GM19455 (cell line): ENCODE measurements at regions not wholly inside any gene's neighbourhood (a gene's known extent, or its start where the extent isn't known, plus 50 kb on each side); places are given as distances from the start of the nearest gene placed in this dataset.
"Not testable (repeated sequence)": the region's sequence is repeated elsewhere in the genome, so short reads cannot be mapped to it uniquely, and the experiment has no call there.

Experiments used
- ATAC-seq: cut with Tn5 transposase; IDR thresholded peaks from one replicate; pipeline ENCODE4 v1.9.1; 2021; ENCODE audit not compliant: unreplicated experiment

DNA sequence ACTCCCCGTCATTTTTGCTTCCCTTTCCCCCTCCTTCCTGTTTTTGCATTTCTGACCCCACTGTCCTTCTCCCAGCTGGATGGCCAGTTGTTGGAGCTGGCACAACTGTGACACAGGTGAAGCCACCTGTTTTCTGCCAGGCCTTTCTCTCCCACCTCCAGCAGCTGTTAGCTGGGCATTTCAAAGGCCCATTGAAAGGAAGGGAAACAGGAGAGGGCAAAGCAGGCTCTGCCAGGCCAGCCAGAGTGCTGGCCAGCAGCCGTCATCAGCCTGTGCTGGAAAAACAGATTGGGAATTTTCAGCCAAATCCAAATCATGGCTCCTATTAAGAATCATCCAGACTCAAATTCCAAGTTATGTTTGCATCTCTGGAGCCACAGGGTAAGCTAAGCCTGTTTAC lies 155.2 kb upstream of the C2CD4B start:
- no peak for ATAC-seq

DNA sequence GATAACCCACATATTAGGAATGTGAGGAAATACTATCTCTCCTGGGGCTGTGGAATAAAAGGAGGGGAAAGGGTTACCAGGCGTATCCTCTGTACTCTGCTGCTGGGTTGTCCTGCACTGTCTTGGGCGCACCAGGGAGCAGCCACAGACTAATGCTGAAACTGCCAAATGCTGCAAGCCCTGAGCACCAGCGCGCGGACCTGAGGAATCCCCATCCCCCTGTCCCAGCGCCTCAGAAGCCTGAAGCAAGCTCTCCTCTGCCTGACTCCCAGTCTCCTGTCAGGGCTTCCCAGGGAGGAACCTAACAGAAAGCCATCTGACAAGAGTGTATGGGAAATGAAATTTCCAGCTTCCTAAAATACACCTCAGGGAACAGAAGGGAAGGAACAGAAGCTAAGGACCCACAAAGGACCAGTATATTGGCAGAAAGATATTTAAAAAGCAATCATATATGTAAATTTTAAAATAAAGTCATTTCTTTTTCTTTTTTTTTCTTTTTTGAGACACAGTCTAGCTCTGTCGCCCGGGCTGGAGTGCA lies 158.3 kb upstream of the C2CD4B start:
- no peak for ATAC-seq

GRCh38 chr15:62324382-62324781 lies 159.3 kb upstream of the C2CD4B start:
- no peak for ATAC-seq

DNA sequence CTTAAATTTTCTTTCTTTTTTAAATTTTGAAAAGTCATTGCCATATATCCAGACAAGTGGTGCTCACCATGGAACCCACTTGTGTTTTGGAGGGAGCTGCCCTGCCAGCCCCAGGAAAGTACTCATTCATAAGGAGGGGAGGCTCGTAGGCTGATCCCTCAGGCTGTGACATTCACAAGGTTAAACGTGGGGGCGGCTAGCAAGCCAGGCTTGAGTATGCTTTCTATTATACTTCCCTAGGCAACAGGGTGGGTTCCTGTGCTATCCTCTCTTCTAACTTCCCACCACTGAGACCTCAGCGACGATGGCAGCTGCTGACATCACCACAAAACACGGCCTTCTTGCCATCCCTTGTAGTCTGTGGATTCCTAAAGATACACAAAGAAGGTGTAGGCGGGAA lies 160.5 kb upstream of the C2CD4B start:
- ATAC-seq = no peak

DNA sequence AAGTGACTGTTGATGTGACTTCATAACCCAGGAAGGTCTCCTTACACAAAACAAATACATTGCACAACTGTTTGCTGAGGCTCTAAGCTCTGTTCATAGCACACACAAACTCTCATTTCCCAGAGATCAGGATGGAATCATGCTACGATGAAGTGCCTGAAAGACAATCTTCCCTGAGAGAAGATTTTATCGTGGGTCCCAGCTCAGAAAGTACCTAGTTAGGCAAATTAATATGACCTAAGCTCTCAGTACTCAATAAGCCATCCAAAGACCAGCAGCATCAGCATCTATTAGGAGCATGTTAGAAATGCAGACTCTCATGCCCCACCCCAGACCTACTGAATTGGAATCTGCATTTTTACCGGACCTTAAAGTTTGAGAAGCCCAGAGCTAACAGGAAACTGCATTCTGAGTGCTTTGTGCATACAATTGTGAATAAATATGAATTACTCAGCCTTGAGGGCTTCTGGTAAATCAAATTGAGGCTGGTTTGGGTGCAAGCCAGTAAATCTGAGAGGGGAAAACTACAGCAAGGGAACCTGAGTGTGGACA lies 161.5 kb upstream of the C2CD4B start:
- ATAC-seq = no peak

DNA sequence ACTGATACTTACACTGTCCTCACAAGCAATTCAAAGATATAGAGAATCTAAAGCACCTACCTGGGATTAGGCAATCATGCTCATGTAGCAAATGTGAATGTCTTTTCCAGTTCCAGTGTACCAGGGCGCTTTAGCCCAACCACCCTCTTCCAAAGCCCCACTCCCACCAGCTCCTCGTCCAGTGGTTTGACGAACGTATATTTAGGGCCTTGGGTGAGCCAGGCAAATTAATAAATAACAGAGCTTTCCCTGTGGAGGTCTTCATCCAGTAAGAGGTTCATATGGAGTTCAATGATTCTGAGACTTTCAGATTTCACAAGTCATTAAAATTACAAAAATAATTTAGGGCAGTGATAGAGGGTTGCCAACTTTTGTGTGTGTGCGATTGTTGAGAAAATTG lies 162.3 kb upstream of the C2CD4B start:
- no peak for ATAC-seq

DNA sequence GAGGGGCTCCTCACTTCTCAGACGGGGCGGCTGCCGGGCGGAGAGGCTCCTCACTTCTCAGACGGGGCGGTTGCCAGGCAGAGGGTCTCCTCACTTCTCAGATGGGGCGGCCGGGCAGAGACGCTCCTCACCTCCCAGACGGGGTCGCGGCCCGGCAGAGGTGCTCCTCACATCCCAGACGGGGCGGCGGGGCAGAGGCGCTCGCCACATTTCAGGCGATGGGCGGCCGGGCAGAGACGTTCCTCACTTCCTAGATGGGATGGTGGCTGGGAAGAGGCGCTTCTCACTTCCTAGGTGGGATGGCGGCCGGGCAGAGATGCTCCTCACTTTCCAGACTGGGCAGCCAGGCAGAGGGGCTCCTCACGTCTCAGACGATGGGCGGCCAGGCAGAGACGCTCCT lies 167.4 kb upstream of the C2CD4B start:
- not testable (repeated sequence) for ATAC-seq

DNA sequence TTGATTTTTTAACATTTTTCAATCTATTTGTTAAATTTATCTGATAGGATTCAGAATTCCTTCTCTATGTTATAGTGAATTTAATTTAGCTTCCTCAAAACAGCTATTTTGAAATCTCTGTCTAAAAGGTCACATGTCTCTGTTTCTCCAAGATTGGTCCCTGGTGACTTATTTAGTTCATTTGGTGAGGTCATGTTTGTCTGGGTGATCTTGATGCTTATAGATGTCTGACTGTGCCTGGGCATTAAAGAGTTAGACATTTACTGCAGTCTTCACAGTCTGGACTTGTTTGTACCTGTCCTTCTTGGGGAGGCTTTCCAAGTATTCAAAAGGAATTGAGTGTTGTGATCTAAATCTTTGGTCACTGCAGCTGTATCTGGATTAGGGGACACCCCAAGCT lies 169.5 kb upstream of the C2CD4B start:
- ATAC-seq = no peak

GRCh38 chr15:62337934-62338333 lies 172.8 kb upstream of the C2CD4B start:
- ATAC-seq = no peak

- no peak for ATAC-seq
Measured at GRCh38 chr15:62338497-62338896, 173.4 kb upstream of the C2CD4B start.

- no peak for ATAC-seq
Measured at GRCh38 chr15:62342959-62343358, 177.9 kb upstream of the C2CD4B start.

DNA sequence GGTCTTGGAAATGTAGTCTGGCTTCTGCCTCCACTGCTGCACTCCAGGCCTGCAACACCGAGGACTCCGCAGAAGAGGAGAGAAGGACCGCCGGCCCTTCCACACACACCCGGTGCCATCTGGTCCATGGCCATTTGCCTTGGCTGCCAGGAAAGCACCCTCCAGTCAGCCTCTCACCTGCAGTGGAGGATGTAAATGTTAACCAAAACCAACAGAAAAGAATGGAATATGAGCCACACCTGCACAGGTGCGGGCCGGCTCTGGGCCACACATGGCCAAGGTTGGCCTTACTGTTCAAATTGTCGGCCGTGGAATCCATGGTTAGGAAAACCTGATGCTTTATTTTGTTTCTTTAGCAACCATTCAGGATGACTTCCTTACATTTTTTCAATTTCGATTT lies 178.3 kb upstream of the C2CD4B start:
- no peak for ATAC-seq

DNA sequence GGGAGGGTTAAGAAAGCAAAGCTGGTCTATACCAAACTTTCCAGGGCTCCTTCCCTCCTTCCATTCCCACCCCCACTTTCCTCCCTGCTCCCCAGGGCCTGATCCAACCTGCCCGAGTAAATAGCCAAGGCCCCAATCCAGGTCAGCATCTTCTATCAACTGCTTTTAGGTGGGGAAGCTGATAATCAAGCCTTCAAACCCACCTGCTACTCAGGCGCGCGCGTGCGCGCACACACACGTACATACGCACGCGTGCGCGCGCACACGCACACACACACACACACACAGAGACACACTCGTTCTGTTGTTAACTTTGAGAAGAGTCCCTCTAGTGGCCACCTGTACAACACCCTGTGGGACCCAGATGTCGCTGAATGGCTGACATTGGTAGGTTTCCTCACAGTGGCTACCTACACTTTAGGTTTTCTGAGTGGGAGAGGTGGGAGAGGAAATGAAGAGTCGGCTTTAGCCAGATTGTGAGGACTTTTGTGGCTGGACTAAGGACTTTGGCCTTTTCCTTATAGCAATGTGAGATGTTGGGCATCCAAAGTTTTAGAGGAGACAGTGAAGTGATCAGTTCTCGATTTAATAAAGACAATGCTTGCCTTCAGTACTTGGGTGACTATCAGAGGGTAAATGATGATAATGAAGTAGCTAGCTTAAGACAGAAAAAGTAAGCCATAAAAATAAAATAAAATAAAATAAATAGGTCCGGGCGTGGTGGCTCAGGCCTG lies 179.9 kb upstream of the C2CD4B start:
- peak; percentile 75 for ATAC-seq

DNA sequence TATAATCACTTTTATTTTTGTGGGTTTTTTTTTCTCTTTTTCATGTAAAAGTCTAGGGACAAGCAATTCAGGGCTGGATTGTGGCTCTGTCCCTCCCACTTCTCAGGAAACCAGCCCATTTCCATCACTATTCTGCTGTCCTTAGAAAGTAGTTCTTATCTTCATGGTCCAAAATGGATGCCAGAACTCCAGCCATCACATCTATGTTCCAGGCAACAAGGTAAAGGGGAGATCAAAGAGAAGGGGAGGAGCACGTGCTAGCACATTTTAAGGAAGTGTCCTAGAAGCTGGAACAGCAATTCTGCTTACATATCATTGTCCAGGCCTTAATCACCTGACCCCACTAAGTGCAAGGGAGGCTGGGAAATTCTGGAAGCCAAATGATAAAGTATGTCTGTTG lies 181.1 kb upstream of the C2CD4B start:
- no peak for ATAC-seq

DNA sequence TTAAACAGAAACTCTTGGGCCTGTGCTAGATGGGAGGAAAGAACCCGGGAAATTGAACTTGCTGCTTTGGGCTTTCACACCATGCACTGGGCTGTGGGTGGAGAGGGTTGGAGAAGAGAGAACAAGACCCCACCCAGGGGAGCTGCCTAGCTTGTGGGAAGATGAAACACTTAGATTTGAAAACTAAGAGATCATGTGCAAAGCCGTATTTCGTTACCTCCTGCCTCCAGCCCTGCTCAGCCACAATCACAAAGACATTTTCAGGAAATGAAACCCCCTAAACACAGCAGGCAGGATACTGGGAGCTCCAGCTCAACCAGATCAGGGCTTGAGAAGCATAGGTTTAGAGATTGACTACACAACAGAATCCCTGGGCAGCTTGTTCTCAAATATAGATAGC lies 183.0 kb upstream of the C2CD4B start:
- no peak for ATAC-seq

DNA sequence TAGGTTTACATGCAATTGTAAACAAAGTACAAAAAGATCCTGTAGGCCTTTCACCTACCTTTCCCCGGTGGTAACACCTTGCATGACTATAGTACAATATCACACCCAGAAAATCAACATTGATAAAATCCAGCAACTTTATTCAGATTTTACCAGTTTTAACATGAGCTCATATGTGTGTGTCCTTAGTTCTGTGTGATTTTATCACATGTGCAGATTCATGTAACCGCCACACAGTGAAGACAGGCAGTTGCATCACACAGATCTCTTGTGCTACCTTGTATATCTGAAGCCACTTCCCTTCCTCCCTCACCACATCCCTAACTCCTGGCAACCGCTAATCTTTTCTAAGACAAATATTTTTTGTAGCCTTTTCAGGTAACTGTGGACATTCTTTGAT lies 183.5 kb upstream of the C2CD4B start:
- no peak for ATAC-seq

DNA sequence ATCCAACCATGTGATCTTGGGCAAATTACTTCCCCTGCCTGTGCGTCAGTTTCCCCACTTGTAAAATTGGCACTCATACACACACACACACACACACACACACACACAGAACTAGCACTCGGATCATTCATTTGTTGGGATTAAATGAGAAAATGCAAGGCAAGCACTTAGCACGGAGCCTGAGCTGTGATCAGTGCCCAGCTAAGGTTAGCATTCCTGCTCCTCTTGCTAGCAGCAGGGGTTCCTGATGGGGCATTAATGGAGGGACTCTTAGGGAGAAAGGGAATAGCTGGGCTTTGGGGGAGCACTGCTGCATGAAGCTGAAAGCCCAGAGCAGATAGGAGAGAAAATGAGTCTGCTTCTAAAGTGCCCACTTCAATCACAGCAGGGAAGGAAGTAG lies 187.7 kb upstream of the C2CD4B start:
- no peak for ATAC-seq

DNA sequence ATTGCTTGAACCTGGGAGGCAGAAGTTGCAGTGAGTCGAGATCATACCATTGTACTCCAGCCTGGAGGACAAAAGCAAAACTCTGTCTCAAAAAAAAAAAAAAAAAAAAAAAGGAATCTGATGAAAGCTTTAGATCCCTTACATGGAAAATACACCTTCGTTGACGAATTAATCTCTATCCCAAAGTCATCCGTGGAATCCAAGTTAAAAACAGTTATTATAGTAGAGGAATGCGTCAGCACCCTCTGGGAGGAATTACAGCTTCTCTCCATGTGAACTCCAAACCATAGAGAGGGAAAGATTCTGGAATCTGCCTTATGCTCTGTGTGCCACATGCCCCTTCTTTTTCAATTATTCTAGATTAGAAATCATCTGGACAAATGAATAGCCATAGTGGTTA lies 192.3 kb upstream of the C2CD4B start:
- no peak for ATAC-seq

DNA sequence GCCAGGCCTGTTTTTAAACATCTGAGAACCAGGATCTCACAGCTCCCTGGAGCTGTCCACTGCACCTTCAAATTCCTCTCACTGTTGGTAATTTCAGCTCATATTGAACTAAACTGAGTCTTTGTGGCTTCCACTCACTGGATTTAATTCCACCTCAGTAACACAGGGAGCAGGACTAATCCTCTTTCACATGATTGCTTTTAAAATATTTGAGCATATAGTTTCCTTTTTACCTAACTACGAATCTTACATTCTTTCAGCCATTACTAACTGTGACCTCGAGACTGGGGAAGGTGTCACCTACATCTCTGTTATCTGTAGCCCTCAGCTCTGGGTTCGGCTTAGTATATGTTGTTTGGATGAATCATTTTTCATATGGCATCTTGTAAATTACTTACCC lies 194.3 kb upstream of the C2CD4B start:
- no peak for ATAC-seq

DNA sequence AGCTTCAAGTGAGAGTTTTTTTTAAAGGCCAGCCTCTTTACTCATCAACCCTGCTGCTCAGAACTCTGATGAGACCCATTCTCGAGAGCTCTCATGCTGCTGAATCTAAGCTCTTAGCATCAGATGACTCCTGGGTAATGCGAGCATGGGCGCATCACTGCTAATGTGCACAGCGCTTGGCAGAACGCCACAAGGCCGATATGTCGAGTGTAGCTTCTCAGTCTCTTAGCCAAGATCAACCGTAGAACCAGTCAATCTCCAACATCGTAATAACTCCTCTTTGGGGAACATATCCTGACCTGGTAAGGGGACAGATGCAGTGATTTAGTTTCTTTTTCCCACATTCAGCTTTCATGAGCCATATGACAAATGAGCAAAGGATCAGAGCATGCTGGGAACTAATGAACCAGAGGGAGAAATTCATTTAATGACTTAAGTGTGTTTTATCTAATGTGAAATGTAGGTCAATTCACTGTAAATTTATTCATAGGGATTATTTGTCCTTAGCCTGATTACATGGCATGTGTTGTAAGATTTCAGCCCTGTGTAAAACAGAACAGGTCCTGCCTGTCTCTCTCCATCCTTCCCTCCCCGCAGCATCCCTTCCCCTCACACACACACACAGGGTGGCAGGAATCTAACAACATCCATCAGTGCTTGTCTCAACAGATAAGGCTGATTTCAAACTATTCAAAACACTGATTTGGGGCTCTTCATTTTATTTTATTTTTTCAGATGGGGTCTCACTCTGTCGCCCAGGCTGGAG lies 195.4 kb upstream of the C2CD4B start:
- no peak for ATAC-seq

DNA sequence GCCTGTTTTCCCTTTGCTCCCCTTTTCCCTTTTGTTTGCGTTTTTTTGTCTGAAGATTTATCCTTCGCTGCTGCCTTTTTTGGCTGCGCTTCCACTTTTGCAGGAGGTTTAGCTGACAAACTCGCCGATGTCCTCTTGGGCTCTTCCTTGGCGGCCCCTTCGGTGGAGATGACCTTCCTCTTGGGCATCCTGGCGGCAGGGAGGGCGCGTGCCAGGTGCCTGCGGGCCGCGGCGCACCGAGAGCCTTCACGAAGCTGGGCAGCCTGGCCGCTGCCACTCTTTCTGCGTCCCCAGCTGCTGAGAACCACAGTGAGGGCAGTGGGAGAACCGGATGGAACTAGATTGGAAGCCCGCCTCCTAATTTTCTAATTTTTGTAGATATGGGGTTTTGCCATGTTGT lies 197.1 kb upstream of the C2CD4B start:
- ATAC-seq = no peak

GRCh38 chr15:62362608-62363007 lies 197.5 kb upstream of the C2CD4B start:
- no peak for ATAC-seq
